ENCODE measurements at regions not wholly inside any gene's neighbourhood (a gene's known extent, or its start where the extent isn't known, plus 50 kb on each side); places are given as distances from the start of the nearest gene placed in this dataset.

GRCh38 chr7:116339564-116339963 is 129.2 kb downstream of the TES start:
- Histone ChIP-seq H3K9me3 (ENCODE audit: control insufficient read depth in 4 of 4, low read length in 3 of 4) (no peaks in the 10 kb centered on the region), H3K36me3 (ENCODE audit: control insufficient read depth in 4 of 4, insufficient read depth in 3 of 4, low read depth in 1 of 4, low read length in 3 of 4) (no peaks in the 10 kb centered on the region), H3K9ac (ENCODE audit: low read depth in 1 of 2, low read length in 2 of 2) (no peak overlapping the region), H3K4me1 (ENCODE audit: control insufficient read depth in 4 of 4, insufficient read depth in 4 of 4, low read length in 3 of 4) (peaks cover 3 to 12% (median 7%) of the 10 kb centered on the region in 4 donors), H3K4me3 (ENCODE audit: low read depth in 1 of 3, low read length in 3 of 3) (no peak overlapping the region), H3K27ac (ENCODE audit: low read depth in 1 of 2, low read length in 2 of 2) (no peak overlapping the region), H3K27me3 (ENCODE audit: control insufficient read depth in 4 of 4, insufficient read depth in 4 of 4, low read length in 3 of 4) (no peaks in the 10 kb centered on the region)
- WGBS = 21% methylated on average over 3 of the region's 3 CpGs
- DNase-seq (ENCODE audit: low spot score) = no peak
- TF ChIP-seq, protein P1, sequence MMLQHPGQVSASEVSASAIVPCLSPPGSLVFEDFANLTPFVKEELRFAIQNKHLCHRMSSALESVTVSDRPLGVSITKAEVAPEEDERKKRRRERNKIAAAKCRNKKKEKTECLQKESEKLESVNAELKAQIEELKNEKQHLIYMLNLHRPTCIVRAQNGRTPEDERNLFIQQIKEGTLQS (IDR thresholded peaks at IDR 0.05) = peak; percentile 95
- TF ChIP-seq HNF4G (IDR thresholded peaks at IDR 0.05) = peak; percentile 70
- TF ChIP-seq RXRA (IDR thresholded peaks at IDR 0.05) = peak; percentile 81 to 89
- peak; percentile 94 to 95 for TF ChIP-seq HNF4A (conservative IDR thresholded peaks at IDR 0.05)
- TF ChIP-seq FOXA1 (IDR thresholded peaks at IDR 0.05) = peak; percentile 86
- peak in 1 of 2 donors; percentile 29 for TF ChIP-seq GABPA (IDR thresholded peaks at IDR 0.05 in 1 of 2, conservative IDR thresholded peaks at IDR 0.05 in 1 of 2)
- peak; percentile 86 for TF ChIP-seq FOXA2 (IDR thresholded peaks at IDR 0.05)
- TF ChIP-seq, protein P2, sequence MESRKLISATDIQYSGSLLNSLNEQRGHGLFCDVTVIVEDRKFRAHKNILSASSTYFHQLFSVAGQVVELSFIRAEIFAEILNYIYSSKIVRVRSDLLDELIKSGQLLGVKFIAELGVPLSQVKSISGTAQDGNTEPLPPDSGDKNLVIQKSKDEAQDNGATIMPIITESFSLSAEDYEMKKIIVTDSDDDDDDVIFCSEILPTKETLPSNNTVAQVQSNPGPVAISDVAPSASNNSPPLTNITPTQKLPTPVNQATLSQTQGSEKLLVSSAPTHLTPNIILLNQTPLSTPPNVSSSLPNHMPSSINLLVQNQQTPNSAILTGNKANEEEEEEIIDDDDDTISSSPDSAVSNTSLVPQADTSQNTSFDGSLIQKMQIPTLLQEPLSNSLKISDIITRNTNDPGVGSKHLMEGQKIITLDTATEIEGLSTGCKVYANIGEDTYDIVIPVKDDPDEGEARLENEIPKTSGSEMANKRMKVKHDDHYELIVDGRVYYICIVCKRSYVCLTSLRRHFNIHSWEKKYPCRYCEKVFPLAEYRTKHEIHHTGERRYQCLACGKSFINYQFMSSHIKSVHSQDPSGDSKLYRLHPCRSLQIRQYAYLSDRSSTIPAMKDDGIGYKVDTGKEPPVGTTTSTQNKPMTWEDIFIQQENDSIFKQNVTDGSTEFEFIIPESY (IDR thresholded peaks at IDR 0.05) = peak; percentile 88
- TF ChIP-seq NR2F2 (IDR thresholded peaks at IDR 0.05) = no peak
- TF ChIP-seq, protein P3, sequence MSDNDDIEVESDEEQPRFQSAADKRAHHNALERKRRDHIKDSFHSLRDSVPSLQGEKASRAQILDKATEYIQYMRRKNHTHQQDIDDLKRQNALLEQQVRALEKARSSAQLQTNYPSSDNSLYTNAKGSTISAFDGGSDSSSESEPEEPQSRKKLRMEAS (IDR thresholded peaks at IDR 0.05) = peak; percentile 67
- no peak for TF ChIP-seq EGR1 (IDR thresholded peaks at IDR 0.05; ENCODE audit: low read depth in 2 of 2)
- TF ChIP-seq YY1 (IDR thresholded peaks at IDR 0.05) = peak; percentile 63
- TF ChIP-seq, protein P4, sequence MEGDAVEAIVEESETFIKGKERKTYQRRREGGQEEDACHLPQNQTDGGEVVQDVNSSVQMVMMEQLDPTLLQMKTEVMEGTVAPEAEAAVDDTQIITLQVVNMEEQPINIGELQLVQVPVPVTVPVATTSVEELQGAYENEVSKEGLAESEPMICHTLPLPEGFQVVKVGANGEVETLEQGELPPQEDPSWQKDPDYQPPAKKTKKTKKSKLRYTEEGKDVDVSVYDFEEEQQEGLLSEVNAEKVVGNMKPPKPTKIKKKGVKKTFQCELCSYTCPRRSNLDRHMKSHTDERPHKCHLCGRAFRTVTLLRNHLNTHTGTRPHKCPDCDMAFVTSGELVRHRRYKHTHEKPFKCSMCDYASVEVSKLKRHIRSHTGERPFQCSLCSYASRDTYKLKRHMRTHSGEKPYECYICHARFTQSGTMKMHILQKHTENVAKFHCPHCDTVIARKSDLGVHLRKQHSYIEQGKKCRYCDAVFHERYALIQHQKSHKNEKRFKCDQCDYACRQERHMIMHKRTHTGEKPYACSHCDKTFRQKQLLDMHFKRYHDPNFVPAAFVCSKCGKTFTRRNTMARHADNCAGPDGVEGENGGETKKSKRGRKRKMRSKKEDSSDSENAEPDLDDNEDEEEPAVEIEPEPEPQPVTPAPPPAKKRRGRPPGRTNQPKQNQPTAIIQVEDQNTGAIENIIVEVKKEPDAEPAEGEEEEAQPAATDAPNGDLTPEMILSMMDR (IDR thresholded peaks at IDR 0.05; ENCODE audit: low read depth, low read length, missing input control) = no peak
- peak; percentile 94 for TF ChIP-seq SP1 (IDR thresholded peaks at IDR 0.05)
- no peak for TF ChIP-seq TAF1 (conservative IDR thresholded peaks at IDR 0.05)
- TF ChIP-seq REST (IDR thresholded peaks at IDR 0.05) = no peak
- TF ChIP-seq RAD21 (IDR thresholded peaks at IDR 0.05) = peak; percentile 50 to 63
- peak; percentile 99 for TF ChIP-seq JUND (IDR thresholded peaks at IDR 0.05)
